ENCODE measurements at regions not wholly inside any gene's neighbourhood (a gene's known extent, or its start where the extent isn't known, plus 50 kb on each side); places are given as distances from the start of the nearest gene placed in this dataset.

DNA sequence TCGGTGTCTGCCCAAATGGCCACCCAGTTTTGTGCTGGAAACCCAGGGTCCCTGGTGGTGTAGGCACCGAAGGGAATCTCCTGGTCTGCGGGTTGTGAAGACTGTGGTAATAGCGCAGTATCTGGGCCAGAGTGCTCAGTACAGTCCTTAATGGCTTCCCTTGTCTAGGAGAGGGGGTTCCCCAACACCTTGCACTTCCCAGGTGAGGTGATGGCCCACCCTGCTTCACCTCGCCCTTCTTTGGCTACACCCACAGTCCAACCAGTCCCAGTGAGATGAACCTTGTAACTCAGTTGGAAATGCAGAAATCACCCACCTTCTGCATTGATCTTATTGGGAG, 402.4 kb downstream of the SRGAP2C start (continued):
- TF ChIP-seq, protein P1, sequence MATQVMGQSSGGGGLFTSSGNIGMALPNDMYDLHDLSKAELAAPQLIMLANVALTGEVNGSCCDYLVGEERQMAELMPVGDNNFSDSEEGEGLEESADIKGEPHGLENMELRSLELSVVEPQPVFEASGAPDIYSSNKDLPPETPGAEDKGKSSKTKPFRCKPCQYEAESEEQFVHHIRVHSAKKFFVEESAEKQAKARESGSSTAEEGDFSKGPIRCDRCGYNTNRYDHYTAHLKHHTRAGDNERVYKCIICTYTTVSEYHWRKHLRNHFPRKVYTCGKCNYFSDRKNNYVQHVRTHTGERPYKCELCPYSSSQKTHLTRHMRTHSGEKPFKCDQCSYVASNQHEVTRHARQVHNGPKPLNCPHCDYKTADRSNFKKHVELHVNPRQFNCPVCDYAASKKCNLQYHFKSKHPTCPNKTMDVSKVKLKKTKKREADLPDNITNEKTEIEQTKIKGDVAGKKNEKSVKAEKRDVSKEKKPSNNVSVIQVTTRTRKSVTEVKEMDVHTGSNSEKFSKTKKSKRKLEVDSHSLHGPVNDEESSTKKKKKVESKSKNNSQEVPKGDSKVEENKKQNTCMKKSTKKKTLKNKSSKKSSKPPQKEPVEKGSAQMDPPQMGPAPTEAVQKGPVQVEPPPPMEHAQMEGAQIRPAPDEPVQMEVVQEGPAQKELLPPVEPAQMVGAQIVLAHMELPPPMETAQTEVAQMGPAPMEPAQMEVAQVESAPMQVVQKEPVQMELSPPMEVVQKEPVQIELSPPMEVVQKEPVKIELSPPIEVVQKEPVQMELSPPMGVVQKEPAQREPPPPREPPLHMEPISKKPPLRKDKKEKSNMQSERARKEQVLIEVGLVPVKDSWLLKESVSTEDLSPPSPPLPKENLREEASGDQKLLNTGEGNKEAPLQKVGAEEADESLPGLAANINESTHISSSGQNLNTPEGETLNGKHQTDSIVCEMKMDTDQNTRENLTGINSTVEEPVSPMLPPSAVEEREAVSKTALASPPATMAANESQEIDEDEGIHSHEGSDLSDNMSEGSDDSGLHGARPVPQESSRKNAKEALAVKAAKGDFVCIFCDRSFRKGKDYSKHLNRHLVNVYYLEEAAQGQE (IDR thresholded peaks at IDR 0.05; ENCODE audit: low read depth, low read length) = no peak

DNA sequence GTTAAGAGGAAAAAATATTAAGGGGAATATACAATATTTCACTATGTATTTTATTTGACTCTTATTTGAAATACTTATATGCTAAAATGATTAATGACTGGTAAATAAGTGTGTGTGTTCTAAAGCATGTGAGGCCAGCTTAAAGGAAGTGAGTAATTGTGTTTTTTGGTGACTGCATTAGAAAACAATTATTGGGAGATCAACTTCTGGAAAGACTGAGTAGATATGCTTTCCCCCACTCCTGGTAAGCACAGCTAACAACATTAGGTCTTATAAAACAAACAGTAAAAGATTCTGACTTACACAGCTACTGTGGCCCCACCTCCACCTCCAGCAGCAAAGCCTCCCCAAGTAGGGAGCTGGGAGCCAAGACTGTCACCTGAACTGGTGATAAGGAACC, 403.0 kb downstream of the SRGAP2C start:
- no peak overlapping the region for H3K4me2 ChIP-seq (ENCODE audit: control insufficient read depth, insufficient read depth)
- ChIA-PET RAD21 (ENCODE audit: unreplicated experiment) (no interaction called here), POLR2A (no interaction called here), CTCF (no interaction called here), SMC1A (ENCODE audit: uncharacterized antibody, unreplicated experiment) (no interaction called here)
- H3K27ac ChIP-seq (ENCODE audit: control insufficient read depth, insufficient read depth) = no peak overlapping the region
- intact Hi-C loops (cut with micrococcal nuclease; ENCODE audit: unreplicated experiment) (loop anchor here (10.0 kb wide), 1 partner anchor 63 kb away; no protein-coding TSS in a partner anchor), in situ Hi-C loops (cut with MboI) (no loop called here)
- H3K27me3 ChIP-seq (replicated peaks in 1 of 2; ENCODE audit: control insufficient read depth in 2 of 2, insufficient read depth in 2 of 2, low read length in 1 of 2) = no peaks in the 10 kb centered on the region
- ATAC-seq (no peak), FAIRE-seq (no peak), DNase-seq (ENCODE audit: low read depth, low spot score) (no peak)
- BruUV-seq (replicated peaks) = no TSS peak
- no peak overlapping the region for H3K9ac ChIP-seq (ENCODE audit: control insufficient read depth, insufficient read depth, low read length)
- H3K36me3 ChIP-seq (ENCODE audit: control insufficient read depth in 2 of 2, insufficient read depth in 2 of 2, low read length in 1 of 2) = no peaks in the 10 kb centered on the region
- H4K20me1 ChIP-seq (ENCODE audit: control insufficient read depth, insufficient read depth) = no peaks in the 10 kb centered on the region
- no peaks in the 10 kb centered on the region for H3K4me1 ChIP-seq (ENCODE audit: control insufficient read depth, insufficient read depth, low read length)
- no peaks in the 10 kb centered on the region for H3K79me2 ChIP-seq (ENCODE audit: control insufficient read depth, insufficient read depth, low read length)
- no peak overlapping the region for H3K4me3 ChIP-seq
- no peaks in the 10 kb centered on the region; the same call in 2 of the 3 replicates for H3K9me3 ChIP-seq (replicated peaks; ENCODE audit: control insufficient read depth, insufficient read depth, low read length)
- H2AFZ ChIP-seq (ENCODE audit: control insufficient read depth, low read depth, low read length) = no peak overlapping the region
- no peak for TF ChIP-seq POLR2AphosphoS5 (IDR thresholded peaks at IDR 0.05; ENCODE audit: low read length)
- no peak for TF ChIP-seq BACH1 (IDR thresholded peaks at IDR 0.05; ENCODE audit: borderline replicate concordance)
- TF ChIP-seq, protein P2, sequence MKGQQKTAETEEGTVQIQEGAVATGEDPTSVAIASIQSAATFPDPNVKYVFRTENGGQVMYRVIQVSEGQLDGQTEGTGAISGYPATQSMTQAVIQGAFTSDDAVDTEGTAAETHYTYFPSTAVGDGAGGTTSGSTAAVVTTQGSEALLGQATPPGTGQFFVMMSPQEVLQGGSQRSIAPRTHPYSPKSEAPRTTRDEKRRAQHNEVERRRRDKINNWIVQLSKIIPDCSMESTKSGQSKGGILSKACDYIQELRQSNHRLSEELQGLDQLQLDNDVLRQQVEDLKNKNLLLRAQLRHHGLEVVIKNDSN (IDR thresholded peaks at IDR 0.05; ENCODE audit: borderline replicate concordance, extremely low read length, insufficient read depth, low read depth, low read length) = no peak
- TF ChIP-seq ATF7 (IDR thresholded peaks at IDR 0.05; ENCODE audit: low read depth) = no peak
- TF ChIP-seq CHD1 (IDR thresholded peaks at IDR 0.05; ENCODE audit: low read depth, low read length) = no peak
- TF ChIP-seq ZNF207 (IDR thresholded peaks at IDR 0.05; ENCODE audit: borderline replicate concordance) = no peak
- no peak for TF ChIP-seq IRF4 (IDR thresholded peaks at IDR 0.05; ENCODE audit: low read depth, low read length)
- TF ChIP-seq IKZF2 (IDR thresholded peaks at IDR 0.05) = no peak
- TF ChIP-seq ZNF217 (IDR thresholded peaks at IDR 0.05) = no peak
- TF ChIP-seq, protein P3, sequence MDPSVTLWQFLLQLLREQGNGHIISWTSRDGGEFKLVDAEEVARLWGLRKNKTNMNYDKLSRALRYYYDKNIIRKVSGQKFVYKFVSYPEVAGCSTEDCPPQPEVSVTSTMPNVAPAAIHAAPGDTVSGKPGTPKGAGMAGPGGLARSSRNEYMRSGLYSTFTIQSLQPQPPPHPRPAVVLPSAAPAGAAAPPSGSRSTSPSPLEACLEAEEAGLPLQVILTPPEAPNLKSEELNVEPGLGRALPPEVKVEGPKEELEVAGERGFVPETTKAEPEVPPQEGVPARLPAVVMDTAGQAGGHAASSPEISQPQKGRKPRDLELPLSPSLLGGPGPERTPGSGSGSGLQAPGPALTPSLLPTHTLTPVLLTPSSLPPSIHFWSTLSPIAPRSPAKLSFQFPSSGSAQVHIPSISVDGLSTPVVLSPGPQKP (IDR thresholded peaks at IDR 0.05; ENCODE audit: low read depth, low read length) = no peak
- TF ChIP-seq JUND (IDR thresholded peaks at IDR 0.05; ENCODE audit: low read depth, low read length) = no peak
- no peak for TF ChIP-seq YBX1 (IDR thresholded peaks at IDR 0.05)
- no peak for TF ChIP-seq DPF2 (IDR thresholded peaks at IDR 0.05)
- TF ChIP-seq MTA3 (IDR thresholded peaks at IDR 0.05; ENCODE audit: borderline replicate concordance, low read length) = no peak
- TF ChIP-seq, protein P4, sequence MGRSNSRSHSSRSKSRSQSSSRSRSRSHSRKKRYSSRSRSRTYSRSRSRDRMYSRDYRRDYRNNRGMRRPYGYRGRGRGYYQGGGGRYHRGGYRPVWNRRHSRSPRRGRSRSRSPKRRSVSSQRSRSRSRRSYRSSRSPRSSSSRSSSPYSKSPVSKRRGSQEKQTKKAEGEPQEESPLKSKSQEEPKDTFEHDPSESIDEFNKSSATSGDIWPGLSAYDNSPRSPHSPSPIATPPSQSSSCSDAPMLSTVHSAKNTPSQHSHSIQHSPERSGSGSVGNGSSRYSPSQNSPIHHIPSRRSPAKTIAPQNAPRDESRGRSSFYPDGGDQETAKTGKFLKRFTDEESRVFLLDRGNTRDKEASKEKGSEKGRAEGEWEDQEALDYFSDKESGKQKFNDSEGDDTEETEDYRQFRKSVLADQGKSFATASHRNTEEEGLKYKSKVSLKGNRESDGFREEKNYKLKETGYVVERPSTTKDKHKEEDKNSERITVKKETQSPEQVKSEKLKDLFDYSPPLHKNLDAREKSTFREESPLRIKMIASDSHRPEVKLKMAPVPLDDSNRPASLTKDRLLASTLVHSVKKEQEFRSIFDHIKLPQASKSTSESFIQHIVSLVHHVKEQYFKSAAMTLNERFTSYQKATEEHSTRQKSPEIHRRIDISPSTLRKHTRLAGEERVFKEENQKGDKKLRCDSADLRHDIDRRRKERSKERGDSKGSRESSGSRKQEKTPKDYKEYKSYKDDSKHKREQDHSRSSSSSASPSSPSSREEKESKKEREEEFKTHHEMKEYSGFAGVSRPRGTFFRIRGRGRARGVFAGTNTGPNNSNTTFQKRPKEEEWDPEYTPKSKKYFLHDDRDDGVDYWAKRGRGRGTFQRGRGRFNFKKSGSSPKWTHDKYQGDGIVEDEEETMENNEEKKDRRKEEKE (IDR thresholded peaks at IDR 0.05) = no peak
